ENCODE measurements at regions not wholly inside any gene's neighbourhood (a gene's known extent, or its start where the extent isn't known, plus 50 kb on each side); places are given as distances from the start of the nearest gene placed in this dataset.

DNA sequence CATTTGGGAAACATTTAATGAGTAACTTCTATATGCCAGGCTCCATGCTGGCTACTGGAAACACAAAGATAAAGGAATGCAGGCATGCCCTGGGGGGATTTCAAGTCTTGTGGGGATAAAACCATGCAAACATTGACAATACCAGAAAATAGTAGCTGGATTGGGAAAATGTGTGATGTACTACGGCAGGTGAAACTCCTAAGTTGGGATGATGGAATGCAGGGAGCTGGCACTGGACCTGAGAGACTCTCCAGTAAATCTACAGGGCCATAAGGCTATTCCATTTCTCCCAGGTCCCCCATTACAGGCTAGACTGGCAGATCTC lies 68.2 kb upstream of the NTRK3 start:
- no peaks in the 10 kb centered on the region for H3K9me3 ChIP-seq (replicated peaks in 1 of 3)
- H3K4me1 ChIP-seq (replicated peaks in 1 of 2): no peaks in the 10 kb centered on the region
- no peak for DNase-seq
- no peaks in the 10 kb centered on the region for H3K27me3 ChIP-seq
- no peak overlapping the region for H3K4me3 ChIP-seq
- no peak overlapping the region for H3K27ac ChIP-seq
- WGBS, 4 donors: 76 to 93% (median 86%) methylated on average over 1 of the region's 1 CpG
- no peak for TF ChIP-seq CTCF (IDR thresholded peaks at IDR 0.05)
- TF ChIP-seq POLR2A (IDR thresholded peaks at IDR 0.05): no peak
- intact Hi-C loops (cut with DNase I): no loop called here
- H3K36me3 ChIP-seq (replicated peaks in 1 of 2): no peaks in the 10 kb centered on the region

GRCh38 chr15:88323976-88324740 lies 67.6 kb upstream of the NTRK3 start:
- intact Hi-C loops (cut with DNase I): no loop called here
- DNase-seq: no peak
- H3K36me3 ChIP-seq (replicated peaks in 1 of 2): no peaks in the 10 kb centered on the region
- no peaks in the 10 kb centered on the region for H3K4me1 ChIP-seq (replicated peaks in 1 of 2)
- TF ChIP-seq POLR2A (IDR thresholded peaks at IDR 0.05) (no peak), CTCF (IDR thresholded peaks at IDR 0.05) (no peak)
- no peaks in the 10 kb centered on the region for H3K9me3 ChIP-seq (replicated peaks in 1 of 3)
- H3K27me3 ChIP-seq: no peaks in the 10 kb centered on the region
- no peak overlapping the region for H3K4me3 ChIP-seq
- 74 to 83% (median 78%) methylated on average over 18 of the region's 18 CpGs for WGBS, 4 donors
- H3K27ac ChIP-seq: no peak overlapping the region

DNA sequence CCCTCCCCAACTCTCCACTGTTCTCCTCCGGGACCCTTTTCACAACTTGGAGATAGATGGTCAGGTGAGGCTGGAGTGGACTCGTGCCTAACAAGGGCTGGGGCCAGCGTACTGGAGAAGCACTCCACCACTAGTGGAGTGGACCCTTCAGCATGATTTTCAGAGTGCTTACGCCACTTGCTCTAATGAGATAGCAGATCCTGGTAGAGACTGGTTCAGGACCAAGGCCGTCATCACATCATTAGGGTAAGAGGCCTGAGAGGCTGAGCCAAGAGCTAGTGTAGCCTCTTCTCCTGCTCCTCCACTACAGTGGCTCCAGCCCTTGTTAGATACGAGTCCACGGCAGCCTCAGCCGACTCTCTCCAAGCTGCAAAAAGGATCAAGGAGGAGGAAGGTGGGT lies 66.9 kb upstream of the NTRK3 start:
- no peak for DNase-seq
- WGBS, 4 donors: 66 to 81% (median 80%) methylated on average over 7 to 8 of the region's 8 CpGs
- Histone ChIP-seq H3K4me3 (no peak overlapping the region), H3K36me3 (replicated peaks in 1 of 2) (no peaks in the 10 kb centered on the region), H3K9me3 (replicated peaks in 1 of 3) (no peaks in the 10 kb centered on the region), H3K27me3 (no peaks in the 10 kb centered on the region), H3K27ac (no peak overlapping the region), H3K4me1 (replicated peaks in 1 of 2) (no peaks in the 10 kb centered on the region)
- TF ChIP-seq CTCF (IDR thresholded peaks at IDR 0.05): no peak
- intact Hi-C loops (cut with DNase I): no loop called here

- intact Hi-C loops (cut with DNase I): no loop called here
- DNase-seq: no peak
- no peak overlapping the region for H3K27ac ChIP-seq
- no peaks in the 10 kb centered on the region for H3K36me3 ChIP-seq (replicated peaks in 1 of 2)
- H3K9me3 ChIP-seq (replicated peaks in 1 of 3): no peaks in the 10 kb centered on the region
- no peaks in the 10 kb centered on the region for H3K4me1 ChIP-seq (replicated peaks in 1 of 2)
- WGBS, 4 donors: 62 to 93% (median 71%) methylated on average over 3 of the region's 3 CpGs
- H3K4me3 ChIP-seq: no peak overlapping the region
- TF ChIP-seq CTCF (IDR thresholded peaks at IDR 0.05): no peak
- no peak for TF ChIP-seq POLR2A (IDR thresholded peaks at IDR 0.05)
- H3K27me3 ChIP-seq: no peaks in the 10 kb centered on the region
These were observed 65.9 kb upstream of the NTRK3 start for GRCh38 chr15:88322461-88322860.

All from adrenal gland (tissue), 9 donors.